PC-9 (cell line): ENCODE measurements at regions not wholly inside any gene's neighbourhood (a gene's known extent, or its start where the extent isn't known, plus 50 kb on each side); places are given as distances from the start of the nearest gene placed in this dataset.

Experiments
- EZH2 ChIP-seq: fragments of 200-600 bp; sonication (generic); IDR thresholded peaks from 2 replicates; pipeline ENCODE4 v1.8.0; 2017; ENCODE audit warnings: antibody characterized with exemption, low read depth
- TF ChIP-seq, protein P1 (sequence below): fragments of 200-600 bp; sonication (generic); conservative IDR thresholded peaks from 2 replicates; pipeline ENCODE4 v1.6.1; 2017; ENCODE audit warnings: mixed run types, antibody characterized with exemption, mild to moderate bottlenecking, moderate library complexity

- TF ChIP-seq EZH2: no peak
- TF ChIP-seq, protein P1, sequence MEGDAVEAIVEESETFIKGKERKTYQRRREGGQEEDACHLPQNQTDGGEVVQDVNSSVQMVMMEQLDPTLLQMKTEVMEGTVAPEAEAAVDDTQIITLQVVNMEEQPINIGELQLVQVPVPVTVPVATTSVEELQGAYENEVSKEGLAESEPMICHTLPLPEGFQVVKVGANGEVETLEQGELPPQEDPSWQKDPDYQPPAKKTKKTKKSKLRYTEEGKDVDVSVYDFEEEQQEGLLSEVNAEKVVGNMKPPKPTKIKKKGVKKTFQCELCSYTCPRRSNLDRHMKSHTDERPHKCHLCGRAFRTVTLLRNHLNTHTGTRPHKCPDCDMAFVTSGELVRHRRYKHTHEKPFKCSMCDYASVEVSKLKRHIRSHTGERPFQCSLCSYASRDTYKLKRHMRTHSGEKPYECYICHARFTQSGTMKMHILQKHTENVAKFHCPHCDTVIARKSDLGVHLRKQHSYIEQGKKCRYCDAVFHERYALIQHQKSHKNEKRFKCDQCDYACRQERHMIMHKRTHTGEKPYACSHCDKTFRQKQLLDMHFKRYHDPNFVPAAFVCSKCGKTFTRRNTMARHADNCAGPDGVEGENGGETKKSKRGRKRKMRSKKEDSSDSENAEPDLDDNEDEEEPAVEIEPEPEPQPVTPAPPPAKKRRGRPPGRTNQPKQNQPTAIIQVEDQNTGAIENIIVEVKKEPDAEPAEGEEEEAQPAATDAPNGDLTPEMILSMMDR: no peak
These were observed 224.2 kb upstream of the STARD13 start for GRCh38 chr13:33509642-33510229.
